GM19397 (cell line): ENCODE measurements at regions not wholly inside any gene's neighbourhood (a gene's known extent, or its start where the extent isn't known, plus 50 kb on each side); places are given as distances from the start of the nearest gene placed in this dataset.

Experiments used
- ATAC-seq: cut with Tn5 transposase; IDR thresholded peaks from one replicate; pipeline ENCODE4 v1.9.1; 2021; ENCODE audit warnings: mild to moderate bottlenecking, moderate library complexity; ENCODE audit not compliant: unreplicated experiment

DNA sequence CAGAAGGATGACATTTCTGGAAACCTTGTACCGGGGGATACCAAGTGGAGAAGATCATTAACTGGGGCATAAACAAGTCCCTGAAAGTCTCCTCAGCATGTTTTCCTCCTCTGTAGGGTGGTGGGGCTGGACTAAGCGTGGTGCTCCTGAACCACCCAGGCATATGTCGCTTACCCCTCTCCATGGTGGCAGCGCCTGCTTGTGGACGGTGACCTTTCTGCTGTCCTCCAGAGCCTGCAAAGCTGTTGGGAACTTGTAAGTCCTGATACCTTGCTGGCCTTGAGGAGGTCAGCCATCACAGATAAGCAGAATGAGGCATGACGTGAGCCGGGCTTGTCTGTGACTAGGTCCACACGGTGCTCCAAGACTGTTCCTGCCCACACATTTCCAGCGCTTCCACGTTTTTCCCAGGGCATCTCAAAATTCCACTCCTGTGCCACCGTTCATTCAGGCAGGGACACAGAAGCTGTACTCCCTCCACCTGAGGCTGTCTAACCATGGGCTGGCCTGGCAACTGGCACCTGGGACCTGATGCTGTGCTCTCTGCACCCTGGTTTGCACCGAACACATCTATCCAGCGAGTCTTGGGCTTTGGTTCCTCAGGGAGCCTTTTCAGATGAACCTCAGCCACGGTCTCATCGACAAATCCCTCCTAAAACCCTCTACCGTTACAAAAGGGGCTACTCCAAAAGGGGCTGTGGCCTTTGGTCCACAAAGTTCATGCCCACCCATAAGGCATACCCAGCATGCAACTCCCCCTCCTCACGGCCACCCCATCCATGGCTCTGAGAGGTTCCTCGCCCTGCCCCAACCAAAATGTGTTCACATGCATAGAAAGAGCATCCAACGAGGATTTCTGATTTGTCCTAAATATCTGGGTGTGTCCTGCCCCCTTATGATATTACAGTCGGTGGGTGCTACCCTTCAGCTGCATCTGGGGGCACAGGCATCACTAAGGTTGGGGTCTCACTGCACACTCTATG is 199.6 kb upstream of the DIO3 start:
- no peak for ATAC-seq

DNA sequence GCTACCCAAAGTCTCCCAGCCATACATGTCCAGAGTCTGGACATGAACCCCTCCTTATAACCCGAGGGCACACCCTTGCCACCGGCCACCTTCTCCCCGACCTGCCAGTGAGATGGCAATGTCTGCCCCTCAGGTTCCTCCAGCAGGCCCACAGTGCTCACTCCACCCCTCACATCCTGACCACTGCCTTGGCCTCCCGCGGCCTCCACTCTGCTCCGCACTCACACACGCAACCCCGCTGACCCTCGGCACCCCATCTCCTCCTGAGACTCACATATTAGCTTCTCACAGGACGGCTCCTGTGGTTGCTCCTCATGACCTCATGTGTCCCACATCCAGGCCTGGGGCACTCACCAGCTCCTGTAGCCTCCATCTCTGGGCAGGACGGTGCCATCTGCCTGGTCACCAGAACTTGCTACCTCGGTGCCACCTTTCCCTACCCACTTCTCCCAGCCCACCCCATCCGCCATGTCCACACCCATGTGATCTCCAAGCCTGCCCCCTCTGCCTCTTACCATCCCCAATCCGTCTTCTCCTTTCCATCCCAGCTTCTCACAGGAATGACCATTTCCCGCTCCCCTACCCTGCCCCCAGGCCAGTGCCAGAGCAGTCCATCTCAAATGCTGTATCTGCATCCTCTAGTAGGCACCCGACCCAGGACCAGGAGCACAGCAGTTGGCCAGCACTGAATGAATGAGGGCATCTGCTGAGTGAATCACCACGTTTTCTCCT is 198.6 kb upstream of the DIO3 start:
- ATAC-seq = no peak

DNA sequence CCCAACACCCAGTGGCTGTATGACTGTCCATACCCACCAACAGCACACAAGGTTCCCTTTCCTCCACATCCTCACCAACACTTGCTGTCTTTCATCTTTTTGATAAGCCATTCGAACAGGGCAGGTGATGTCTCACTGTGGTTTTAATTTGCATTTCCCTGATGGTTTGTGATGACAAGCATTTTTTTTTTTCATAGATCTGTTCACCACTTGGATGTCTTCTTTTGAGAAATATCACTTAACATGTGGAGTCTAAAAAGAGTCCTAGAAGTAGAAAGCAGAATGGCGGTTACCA is 198.1 kb upstream of the DIO3 start:
- no peak for ATAC-seq

DNA sequence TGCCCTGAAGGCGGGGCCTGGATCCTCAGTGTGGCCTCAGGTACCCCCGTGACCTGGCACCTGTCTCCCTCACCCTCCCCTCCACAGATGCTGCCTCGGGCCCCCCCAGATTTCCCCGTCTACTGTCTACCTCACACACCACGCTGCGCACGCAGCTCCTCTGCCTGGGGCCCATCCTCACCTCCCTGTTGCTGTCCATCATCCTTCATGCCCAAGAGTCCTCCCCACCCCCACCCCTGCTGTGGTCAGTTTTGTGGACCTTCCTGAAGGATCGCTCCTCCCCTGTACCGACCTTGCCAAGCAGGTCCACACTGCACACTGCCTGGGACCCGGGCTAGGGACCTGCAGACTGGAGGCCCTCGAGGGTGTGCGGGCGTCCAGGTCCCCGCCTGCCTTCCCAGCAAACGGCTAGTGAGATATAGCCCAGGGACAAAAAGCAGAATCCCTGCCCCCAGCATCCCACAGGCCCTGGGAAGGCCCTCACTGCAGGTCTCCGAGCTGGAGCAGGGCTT is 197.4 kb upstream of the DIO3 start:
- no peak for ATAC-seq

DNA sequence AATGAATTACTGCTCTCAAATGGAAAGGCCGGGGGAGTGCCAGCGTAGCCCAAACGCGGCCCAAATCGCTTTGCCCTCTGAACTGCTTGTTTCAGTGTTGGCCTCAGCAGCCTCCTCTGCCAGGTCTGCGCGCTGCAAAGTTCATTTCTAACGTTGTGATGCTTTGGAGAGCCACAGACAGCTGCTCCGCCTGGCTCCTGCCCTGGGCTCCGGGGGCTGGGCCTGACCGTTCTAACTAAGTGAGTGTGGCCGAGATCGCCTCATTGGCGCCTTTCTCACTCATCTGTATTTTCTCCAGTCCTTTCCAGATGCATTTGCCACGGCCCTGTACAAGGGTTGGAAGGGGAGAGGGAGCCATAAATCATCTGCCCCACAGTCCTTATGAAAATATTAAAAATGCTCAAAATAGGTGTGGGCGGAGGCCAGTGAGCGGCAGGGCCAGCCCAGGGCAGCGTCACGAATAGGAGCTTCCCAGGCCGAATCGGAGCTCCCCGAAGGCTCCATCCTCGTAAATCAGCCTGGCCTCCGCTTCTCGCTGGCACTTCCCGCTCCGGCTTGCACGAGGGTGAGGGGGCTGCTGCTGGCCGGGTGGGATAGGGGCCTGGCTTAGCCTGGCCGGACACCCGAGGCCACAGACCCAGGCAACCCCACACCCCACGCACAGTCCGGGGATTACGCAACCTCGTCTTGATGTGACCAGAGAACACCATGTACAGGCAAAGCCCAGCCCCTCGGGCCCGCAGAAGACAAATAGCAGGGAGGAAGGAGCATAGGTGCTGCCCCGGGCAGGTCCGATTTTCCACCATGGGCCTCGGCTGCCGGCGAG is 196.6 kb upstream of the DIO3 start:
- ATAC-seq = no peak

DNA sequence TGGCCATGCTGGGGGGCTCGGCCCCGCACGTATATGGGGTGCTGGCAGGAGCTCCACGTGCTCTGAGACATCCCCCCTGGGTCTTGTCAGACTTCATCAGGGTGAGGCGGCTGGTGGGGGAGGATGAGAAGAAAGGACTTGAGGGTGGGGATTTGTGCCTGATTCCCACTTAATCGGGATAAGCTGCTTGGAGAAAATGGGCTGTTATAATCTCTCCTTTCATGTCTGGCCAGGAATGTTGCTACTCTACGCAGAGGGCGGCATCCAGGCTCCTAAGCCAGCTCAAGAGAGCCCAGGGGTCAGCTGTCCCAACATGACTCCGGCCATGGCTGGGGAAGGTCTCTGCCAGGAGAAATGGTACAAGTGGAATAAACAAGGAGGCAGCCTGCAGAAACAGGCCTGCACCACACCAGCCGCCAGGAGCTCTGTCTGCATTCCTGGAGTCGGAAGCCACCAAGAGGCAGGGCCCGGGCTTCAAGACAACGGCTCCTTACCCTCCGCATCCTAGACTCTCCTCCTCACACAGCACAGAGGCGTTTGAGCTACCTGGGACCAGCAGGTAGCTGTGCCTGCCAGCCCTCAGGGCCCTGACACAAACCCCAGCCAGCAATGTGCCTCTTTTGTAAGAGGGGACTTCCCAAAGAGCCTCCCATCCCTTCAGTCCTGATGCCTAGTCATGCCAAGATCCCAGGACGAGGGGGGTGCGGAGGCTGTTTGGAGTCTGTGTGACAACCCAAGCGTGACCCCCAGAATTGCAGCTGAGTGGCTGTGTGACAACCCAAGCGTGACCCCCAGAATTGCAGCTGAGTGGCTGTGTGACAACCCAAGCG is 195.8 kb upstream of the DIO3 start:
- no peak for ATAC-seq

DNA sequence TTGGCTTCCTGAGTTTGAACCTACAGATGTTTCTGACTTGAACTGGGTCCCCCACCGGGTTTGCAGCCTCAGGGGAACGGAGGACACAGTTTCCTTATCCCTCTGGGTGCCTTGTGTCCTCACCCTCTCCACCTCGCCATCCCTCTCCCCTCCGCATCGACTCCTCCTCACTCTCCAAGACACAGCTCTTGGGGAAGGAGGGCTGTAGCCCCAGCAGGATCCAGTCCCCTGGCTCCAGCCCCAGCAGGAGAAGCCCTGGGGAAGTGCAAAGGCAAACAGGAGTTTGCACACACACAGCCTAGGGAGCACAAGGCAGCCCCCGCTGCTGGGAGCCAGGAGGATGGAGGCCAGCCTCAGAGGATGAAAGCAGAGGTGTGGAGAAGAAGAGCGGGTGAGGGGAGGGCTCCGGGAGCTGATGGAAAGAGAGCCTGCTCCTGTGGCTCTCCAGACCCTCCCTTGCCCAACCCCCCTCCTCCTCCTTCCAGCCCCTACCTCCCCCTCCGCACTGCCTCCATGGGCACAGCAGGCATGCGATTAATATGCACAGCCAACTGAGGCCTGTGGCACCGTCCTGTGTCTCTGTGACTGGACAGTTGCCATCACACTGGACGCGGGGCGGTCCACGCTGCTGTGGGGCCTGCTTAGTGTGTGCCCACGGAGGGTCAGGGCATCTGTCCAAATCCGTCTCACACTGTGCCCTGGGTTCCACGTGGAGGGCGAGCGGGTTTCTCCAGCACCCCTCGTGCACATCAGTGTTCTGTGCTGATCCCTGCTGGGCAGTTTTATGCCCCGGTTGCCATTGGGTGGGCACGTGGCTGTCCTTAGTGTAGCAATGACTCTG is 193.7 kb upstream of the DIO3 start:
- no peak for ATAC-seq

DNA sequence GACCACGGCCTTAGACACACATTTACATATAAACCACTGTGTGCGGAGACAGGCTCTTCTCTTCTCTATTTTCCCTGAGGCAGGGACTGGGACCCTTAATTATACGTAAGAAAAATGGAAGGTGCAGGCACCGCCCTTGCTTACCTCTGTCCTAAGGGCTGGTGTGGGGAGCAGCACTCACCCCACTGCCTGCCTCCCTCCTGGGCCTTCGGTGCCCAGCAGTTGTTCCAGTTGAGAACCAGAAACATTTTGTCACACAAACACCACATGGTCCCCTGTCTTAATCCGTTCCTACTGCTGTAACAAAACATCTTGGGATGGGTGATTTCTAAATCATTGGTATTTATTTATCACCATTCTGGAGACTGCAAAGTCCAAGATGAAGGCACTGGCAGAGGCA is 192.7 kb upstream of the DIO3 start:
- ATAC-seq = no peak

DNA sequence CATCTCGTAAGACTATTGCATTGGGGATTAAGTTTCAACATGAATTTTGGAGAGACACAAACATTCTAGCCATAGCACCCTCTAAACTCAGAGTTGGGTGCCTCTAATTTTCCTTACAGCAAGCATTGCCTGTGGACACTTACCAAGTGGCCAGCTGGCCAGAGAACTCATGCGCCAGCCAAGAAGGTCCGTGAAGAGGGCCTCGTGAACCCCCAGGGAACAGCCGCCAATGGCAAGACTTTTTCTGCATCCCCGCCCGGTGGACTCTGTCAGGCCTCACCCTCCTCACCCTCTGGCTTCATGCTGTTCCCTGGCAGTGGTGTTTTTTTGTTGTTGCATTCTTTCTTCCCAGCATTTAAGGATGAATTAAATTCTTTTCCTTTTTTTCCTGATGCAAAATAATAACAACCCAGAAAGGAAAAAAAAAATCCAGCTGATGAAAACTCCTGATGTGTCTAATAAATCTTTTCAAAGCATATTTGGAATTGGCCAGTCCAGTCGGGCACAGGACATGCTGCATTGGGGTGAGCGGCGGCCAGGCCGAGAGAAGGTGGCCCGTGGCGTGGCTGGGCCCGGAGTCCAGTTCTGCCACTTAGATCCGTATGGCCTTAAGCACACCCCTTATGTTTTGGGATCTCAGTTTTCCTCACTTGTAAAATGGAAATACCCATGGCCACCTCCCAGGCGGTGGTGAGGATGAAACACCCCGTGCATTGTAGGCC is 191.9 kb upstream of the DIO3 start:
- ATAC-seq = no peak

DNA sequence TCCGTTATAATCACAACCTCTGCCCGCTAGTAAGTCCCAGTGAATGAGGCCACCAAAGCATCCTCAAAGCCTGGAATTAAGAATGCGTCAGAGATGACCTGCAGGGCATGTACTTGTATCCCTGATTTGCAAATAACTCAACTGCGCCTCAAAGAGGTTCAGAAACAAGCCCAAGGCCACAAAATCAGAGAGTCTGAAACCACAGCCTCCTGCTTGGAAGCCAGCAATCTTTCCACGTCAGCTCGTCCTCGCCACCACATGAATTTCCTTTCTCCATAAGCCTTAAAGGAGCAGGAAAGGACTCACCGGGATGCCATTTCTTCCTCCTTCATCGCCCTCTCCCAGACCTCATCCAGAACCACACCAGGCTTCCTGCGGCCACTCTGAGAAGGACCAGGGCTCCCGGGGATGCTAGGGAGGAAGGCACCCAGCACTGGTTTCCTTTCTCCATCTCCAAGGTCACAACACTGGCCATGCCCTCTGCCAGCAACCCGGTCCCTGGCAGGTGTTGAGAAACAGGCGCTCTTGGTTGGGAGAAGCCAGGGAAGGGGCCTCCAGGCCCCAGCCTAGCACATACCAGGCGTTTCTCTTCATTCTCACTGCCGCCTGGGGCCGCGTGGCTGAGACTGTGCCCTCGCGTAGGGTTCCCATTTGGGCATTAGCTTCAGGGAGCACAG is 191.2 kb upstream of the DIO3 start:
- ATAC-seq = no peak

DNA sequence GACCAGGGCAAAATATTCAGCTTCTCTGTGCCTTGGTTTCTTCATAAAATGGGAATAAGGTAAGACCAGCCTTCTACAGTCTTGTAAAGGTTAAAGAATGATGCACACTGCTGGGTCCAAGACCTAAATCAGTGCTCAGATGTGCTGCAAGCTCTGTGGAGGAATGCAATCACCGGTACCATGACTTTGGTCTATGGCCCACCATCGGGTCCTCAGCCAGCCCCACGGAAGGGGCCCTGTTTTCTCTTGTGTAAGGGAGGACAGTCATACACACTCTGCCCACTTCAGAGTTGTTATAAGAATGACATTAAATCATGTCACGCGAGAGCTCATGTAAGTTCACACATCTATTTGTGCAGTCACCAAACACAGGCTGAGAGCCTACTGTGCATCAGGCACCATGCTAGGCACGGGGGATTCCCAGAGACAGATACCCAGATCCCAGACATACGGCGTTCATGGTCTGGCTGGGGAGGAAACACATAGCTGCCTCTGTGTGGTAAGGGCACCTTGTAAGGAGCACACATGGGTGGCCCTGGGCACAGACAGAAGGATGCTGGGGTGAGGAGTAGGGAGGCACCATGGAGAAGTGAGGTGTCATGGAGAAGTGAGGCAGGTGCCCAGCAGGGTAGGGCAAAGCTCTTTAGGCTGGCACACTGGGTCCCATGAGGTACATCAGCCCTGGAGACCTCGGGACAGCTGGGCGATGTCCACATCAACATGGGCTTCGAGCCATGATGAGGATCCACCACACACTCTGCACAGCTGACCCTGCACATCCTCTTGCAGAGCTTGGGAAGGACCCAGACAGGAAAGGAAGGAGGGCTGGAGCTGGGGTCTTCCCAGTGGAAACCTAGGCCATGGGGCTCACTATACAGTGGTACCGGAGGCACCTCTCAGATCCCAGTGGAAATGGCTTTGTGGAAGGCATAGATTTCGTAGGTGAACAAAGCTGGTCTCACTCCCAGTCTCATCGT is 190.4 kb upstream of the DIO3 start:
- ATAC-seq = no peak

DNA sequence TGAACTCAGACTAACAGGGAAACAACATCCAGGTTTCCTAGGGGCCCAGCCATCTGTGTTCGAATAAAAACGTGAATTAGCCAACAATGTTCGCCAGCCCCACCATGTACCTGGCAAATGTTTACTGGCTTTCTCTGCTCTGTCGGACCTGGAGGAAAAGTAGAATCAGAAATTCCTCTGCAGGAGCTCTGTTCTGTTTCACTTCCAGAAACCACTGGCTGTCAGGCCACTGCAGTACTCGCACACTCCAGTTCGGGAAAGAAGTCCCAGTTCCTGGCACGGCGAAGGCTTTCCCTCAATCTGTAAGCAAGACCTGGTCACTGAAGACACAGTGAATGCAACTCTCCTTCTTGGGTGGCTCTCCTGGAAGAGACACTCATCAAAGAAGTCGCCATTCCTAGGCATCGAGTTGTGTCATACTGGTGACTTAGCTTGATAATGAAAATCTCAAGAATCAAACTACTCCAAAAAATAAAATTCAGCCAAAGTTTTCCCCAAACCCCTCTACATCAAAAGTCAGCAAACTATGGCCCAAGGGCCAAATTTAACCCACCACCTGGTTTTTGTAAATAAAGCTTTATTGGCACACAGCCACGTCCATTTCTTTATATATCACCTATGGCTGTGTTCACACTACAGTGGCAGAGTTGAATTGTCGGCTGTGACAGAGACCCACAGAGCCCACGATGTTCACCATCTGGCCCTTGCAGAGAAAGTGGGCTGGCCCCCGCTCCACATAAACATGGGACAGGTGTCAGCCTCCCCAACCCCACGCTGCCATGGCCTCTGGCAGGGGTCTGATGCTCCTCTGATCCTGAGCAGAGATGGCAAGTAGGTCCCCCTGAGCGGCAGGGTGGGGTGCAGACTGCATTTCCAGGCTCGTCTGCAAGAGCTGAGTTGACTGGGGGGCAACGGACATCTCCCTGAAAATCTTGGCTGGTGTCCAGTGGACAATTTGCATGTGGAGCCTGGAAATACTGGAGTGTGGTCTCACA is 189.2 kb upstream of the DIO3 start:
- ATAC-seq = no peak

DNA sequence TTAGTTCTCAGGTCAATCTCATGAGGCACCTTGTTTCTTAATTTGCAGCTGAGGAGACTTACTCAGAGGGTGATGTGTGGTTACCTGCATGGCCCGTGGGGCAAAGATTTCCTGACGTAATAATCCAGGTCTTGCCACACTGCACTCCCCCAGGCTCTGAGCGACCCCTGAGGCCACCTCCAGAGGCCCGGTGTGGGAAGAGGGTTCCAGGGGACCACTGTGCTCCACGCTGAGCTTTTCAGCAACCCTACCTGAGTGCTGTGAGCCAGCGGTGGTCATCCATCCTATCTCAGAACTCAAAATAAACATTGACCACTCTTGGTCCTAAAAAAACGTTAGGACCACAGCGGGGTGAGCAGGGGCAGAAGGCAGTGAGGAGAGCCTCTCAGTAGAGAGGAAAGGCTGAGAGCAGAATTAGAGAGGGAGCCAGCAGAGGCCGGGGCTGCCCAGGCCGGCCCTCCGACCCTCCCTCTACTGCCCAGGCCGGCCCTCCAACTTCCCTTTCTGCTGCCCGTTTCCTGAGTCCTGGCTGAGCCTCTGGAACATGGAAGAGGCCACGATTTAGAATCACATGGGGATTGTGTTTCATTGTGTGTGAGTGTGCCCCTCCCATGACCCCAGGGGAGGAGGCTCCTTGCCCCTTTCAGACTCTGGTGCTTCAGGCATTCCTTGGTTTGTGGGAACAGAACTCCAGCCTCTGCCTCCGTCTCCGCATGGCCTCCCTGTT is 188.2 kb upstream of the DIO3 start:
- no peak for ATAC-seq

DNA sequence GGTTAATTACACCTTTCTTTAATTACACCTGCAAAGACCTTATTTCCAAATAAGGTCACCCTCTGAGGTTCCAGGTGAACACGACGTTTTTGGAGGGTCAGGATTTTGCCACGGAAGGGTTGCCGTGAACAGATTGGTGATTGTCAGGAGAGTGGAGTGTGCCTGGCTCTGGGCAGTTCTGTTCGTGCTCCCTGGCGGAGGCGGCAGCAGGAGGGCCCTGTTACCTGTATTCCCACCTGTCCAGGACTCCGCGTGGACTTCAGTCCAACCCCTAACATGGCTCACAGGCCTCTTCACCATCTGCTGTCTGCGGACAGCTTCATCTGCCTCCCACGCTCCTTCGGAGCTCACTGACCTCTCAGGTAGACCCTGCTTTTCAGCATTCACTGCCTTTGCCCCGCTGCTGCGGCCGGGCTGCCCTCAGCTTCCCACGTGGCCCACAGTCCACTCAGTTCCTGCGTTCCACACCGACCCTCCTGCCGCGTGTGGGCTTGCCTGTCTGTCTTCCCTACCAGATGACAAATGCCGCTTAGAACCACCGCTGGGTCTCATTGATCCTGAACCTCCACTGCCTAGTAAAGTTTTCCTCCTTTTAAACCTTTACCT is 187.5 kb upstream of the DIO3 start:
- no peak for ATAC-seq
